Suppressor macrophage (primary cell): ENCODE measurements at regions not wholly inside any gene's neighbourhood (a gene's known extent, or its start where the extent isn't known, plus 50 kb on each side); places are given as distances from the start of the nearest gene placed in this dataset.
"Not testable (repeated sequence)": the region's sequence is repeated elsewhere in the genome, so short reads cannot be mapped to it uniquely, and the experiment has no call there.

ENCODE experiments used
- DNase-seq, 4 experiments: peaks; one replicate each; pipeline ENCODE4 v3.0.0-alpha.2; 2020 to 2022

- no peak for DNase-seq
Measured at GRCh38 chr2:120632796-120633646, 102.6 kb upstream of the GLI2 start.

- DNase-seq, result no peak
Measured at GRCh38 chr2:120634533-120634932, 101.1 kb upstream of the GLI2 start.

- DNase-seq, result no peak
Measured at GRCh38 chr2:120635146-120635545, 100.5 kb upstream of the GLI2 start.

DNA sequence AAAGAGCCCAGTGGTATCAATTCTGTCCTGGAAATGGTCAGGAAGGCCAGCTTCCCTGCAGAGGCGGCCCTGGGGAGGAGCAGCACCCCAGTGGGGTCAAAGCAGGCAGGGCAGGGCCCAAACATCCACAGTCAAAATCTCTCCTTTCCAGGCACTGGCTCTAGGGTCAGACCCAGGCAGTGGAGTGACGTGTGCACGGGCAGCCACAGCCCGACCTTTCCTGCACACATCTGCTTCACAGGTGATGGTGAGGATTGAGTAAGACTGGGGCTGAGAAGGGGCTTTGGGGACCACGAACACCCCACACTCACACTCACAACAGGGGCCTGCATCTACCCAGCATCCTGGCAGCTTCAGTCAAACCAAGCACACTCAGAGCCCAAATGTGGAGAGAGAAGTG is 97.8 kb upstream of the GLI2 start:
- DNase-seq, result no peak

DNA sequence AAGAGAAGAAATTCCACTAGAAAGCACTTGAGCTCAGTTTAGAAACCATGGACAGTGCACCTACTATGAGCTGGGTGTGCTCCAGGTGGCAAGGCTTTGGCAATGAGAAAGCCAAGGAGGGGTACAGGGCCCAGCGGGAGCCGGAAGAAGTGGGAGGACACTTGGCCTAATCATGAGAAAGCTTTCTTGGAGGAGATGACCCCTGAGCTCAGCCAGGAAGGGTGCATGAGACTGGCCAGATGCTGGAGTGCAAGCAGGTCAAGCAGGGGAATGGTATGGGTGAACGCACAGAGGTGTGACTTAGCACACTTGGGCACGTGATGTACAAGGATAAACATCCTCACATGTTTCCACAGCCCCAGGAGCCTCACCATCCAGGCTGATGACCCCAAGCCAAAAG is 97.2 kb upstream of the GLI2 start:
- no peak for DNase-seq

- no peak for DNase-seq
Measured at GRCh38 chr2:120641366-120641771, 94.3 kb upstream of the GLI2 start.

GRCh38 chr2:120642646-120643045 is 93.0 kb upstream of the GLI2 start:
- DNase-seq, result no peak

DNA sequence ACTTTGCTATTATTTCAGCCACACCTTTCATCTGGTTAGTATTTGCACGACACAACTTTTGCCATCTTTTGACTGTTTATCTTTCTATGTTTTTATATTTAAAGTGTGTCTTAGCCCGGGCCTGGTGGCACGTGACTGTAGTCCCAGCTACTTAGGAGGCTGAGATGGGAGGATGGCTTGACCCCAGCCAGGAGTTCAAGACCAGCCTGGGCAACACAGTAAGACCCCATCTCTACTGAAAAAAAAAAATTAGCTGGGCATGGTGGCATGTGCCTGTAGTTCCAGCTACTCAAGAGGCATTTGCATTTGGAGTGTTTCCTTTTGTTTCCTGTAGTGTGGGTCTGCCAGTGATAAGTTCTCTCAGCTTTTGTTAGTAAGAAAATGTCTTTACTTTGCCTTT is 88.7 kb upstream of the GLI2 start:
- no peak for DNase-seq

GRCh38 chr2:120647487-120647886 is 88.2 kb upstream of the GLI2 start:
- no peak for DNase-seq

GRCh38 chr2:120649381-120649780 is 86.3 kb upstream of the GLI2 start:
- DNase-seq, result not testable (repeated sequence)

- DNase-seq, result no peak
Measured at GRCh38 chr2:120650022-120650644, 85.5 kb upstream of the GLI2 start.

DNA sequence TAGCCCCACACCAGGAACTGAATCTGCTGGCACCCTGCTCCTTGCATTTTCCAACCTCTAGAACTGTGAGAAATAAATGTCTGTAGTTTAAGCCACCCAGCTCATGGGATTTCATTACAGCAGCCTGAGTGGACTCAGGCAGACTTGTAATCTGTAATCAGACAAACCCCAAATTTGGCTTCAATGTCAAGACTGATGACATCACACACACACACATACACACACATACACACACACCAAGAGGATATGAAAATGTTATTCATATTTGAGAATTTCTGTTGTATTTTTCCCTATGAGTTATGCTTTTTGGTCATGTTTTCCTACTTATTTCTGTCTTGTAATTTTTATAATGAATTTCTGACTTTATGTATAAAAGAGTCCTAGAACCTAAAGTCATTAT is 83.8 kb upstream of the GLI2 start:
- DNase-seq, result no peak

DNA sequence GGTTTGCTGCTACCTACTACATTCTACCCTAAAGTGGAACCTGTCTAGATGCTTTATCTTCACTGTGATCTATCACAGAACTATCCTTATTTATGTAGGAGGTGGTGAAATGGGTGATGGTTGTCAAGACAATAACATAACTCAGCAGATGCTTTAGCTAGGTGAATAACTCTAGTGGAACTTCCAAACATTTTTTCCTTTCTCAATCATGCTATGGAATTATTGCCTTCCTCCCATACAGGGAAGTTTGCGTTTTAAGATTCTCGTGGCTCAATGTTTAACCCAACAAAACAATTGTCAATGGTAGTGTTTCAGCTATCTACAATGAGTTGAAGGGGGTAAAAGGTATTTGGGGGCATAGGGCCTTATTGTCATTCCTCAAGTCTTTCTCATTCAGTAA is 82.6 kb upstream of the GLI2 start:
- DNase-seq, result no peak

DNA sequence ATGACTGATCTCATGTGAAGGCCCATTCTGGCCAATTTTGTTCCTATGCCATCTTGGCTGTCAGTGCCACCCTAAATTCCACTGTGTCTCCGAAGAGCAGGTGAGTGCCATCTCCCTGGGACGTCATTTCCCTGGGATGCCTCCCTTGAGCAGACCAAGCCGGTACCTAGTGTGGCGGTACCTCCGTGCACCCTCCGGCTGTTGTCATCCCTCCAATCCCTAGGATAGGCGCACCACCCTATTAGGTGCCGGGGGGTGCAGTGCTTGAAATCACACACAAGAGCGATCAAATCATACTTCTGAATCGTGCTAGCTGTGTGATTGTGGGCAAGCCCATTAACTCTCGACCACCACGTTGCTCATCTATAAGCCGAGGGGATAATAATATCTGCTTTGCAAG is 81.8 kb upstream of the GLI2 start:
- no peak for DNase-seq

DNA sequence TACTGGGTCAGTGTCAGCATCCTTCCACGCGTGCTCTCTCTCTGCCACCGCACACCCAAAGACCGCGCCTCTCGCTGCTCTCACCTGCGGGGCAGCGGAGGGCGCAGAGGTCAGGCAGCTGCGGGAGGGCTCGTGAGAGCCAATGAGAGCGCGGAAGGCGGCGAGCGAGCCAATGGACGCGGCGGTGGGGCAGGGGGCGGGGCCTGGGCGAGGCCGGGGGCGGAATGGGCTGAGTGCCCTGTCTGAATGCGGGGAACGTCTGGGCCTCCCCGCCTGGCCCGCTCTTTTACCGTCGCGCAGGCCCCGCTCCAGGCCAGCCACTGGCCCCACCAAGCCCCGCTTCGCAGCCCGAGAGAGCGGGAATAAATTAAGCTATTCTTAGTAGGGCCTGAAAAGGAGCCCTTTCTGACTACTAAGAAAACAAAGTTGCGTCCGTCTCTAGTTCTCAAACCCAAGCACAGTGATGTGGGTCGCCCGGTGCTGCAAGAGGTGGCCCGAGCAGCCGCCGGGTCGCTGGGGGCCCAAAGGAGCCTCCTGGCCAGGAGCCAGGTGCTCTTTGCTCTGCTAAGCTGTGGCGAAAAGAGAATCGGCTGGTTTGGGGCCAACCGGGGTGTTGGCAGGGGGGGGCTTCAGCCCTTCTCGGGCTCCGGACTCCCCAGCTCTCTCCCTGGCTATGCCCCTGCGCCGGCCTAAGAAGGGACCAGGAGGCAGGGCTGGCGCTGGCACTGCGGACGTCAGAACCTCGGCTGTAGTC is 81.1 kb upstream of the GLI2 start:
- DNase-seq, result no peak

DNA sequence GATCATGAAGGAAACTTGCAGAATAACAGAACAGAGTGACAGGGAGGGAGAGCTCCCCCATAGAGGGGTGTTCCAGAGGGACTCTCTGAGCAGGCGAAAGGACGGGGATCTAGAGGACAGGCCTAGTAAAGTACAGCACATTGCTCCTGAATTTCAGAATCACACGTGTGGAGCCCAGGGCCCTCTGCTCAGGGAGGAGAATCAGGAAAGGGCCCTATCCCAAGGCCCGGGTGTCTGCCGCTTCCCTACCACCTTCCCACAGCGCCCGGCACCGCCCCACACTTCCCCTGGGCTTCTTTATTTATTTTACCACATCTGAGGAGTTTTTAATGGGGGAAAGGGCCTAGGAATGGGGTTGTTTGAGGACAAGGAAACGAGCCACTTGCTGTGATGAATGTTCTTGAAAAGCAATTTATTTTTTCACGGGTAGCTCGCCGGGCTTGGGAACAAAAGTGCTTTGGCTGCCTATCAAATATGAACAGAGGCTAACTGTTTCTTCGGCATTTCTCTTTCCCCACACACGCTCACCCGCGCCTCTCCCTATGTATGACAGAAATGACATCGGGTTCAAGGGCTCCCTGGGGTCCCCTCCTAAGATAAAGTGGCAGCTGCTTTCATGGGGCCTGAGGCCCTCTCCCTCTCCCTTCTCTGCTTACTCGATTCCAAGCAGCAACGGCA is 79.3 kb upstream of the GLI2 start:
- DNase-seq, result no peak

GRCh38 chr2:120658042-120658769 is 77.5 kb upstream of the GLI2 start:
- no peak for DNase-seq

DNA sequence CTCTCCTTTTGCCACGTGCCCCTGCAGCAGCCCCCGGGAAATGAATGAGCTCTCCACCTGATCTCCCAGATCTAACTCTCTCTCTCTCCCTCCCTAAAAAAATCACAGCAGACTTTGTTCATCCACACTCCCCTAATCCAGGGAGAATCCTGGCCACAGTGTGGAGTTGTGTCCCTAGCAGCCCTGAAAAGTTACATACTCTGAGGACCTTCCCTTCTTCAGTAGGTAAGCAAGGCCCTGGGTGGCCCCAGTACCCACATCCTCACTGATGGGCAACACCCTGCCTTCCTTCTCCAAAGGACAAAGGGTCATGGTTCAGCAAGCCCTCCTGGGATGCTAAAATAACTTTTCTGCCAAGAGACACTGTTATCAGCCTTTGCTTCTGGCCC is 76.9 kb upstream of the GLI2 start:
- no peak for DNase-seq

- no peak for DNase-seq
Measured at GRCh38 chr2:120659275-120659977, 76.2 kb upstream of the GLI2 start.

DNA sequence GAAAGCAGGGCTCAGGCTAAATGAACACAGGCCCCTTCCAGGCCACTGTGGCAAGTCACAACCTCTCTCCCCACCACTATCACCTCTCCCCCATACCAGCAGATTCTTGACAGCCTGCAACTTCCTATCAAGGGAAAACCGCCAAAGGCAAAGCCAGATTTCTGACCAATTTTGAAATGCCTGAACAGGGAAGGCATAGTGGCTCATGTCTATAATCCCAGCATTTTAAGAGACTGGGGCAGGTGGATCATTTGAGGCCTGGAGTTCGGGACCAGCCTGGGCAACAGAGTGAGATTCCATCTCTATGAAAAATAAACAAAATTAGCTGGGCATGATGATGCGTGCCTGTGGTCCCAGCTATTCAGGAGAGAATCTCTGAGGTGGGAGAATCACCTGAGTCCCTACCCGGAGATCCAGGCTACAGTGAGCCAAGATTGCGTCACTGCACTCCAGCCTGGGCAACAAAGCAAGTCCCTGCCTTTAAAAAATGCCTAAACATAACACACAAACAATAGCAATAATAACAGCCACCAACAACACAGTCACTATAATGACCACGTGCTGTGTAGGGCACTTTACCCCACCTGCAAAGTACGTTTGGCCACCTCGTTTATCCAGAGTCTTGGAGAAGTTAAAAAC is 75.5 kb upstream of the GLI2 start:
- no peak for DNase-seq

DNA sequence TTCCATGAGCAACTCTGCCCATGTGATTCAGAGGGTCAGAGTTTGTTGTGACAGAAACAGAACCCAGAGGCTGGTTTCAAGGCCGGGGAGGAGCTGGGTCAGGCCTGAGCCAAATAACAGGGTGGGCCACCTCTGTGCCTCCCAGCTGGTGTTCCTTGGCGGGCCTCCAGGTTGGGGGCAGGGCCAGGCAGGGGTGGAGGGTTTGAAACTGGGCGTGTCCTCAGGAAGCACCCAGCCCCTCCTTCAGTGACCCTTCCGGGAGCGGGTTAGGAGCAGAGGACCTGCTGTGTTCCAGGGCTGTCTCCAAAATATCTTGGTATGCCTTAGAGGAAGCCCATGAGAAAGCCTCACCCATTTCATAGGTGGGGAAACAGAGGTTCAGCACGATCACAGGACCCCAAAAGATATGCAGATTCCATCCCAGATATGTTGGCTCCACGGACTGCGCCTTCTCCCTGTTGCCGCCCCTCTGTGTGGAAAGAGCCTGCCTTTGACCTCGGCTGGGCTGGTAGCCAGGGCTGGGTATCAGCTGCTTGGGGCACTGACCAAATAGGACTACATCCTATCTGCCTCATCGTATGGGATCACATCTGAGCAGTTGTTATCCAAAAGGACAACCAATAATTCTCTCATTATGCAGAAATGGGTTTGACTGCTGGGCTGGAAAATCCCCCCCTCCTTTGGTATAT is 74.8 kb upstream of the GLI2 start:
- no peak for DNase-seq
